HuH-7.5 (cell line): ENCODE measurements at regions not wholly inside any gene's neighbourhood (a gene's known extent, or its start where the extent isn't known, plus 50 kb on each side); places are given as distances from the start of the nearest gene placed in this dataset.

Experiments
- DNase-seq: peaks from one replicate; pipeline ENCODE4 v3.0.0; 2011; ENCODE audit warnings: low spot score

GRCh38 chr9:2453701-2454100 lies 167.9 kb upstream of the VLDLR start:
- no peak for DNase-seq

- DNase-seq = no peak
Observed at GRCh38 chr9:2459756-2460155, 161.8 kb upstream of the VLDLR start.

- no peak for DNase-seq
Observed at GRCh38 chr9:2461892-2462291, 159.7 kb upstream of the VLDLR start.

- no peak for DNase-seq
Observed at GRCh38 chr9:2464624-2465023, 157.0 kb upstream of the VLDLR start.

GRCh38 chr9:2465516-2465915 lies 156.1 kb upstream of the VLDLR start:
- no peak for DNase-seq

GRCh38 chr9:2465921-2466460 lies 155.6 kb upstream of the VLDLR start:
- peak; percentile 17 for DNase-seq

GRCh38 chr9:2466703-2467102 lies 154.9 kb upstream of the VLDLR start:
- no peak for DNase-seq

- DNase-seq = no peak
Observed at GRCh38 chr9:2469681-2470221, 151.8 kb upstream of the VLDLR start.

GRCh38 chr9:2473681-2474080 lies 147.9 kb upstream of the VLDLR start:
- no peak for DNase-seq

- DNase-seq = no peak
Observed at GRCh38 chr9:2477755-2478154, 143.8 kb upstream of the VLDLR start.

GRCh38 chr9:2478421-2478820 lies 143.2 kb upstream of the VLDLR start:
- DNase-seq = no peak

GRCh38 chr9:2479056-2479565 lies 142.5 kb upstream of the VLDLR start:
- DNase-seq = no peak

GRCh38 chr9:2480255-2480837 lies 141.2 kb upstream of the VLDLR start:
- DNase-seq = no peak

GRCh38 chr9:2481216-2481615 lies 140.4 kb upstream of the VLDLR start:
- no peak for DNase-seq

- no peak for DNase-seq
Observed at GRCh38 chr9:2486988-2487387, 134.6 kb upstream of the VLDLR start.

- no peak for DNase-seq
Observed at GRCh38 chr9:2489838-2490314, 131.7 kb upstream of the VLDLR start.

GRCh38 chr9:2492161-2492560 lies 129.4 kb upstream of the VLDLR start:
- no peak for DNase-seq

- no peak for DNase-seq
Observed at GRCh38 chr9:2493109-2493508, 128.5 kb upstream of the VLDLR start.

- no peak for DNase-seq
Observed at GRCh38 chr9:2493529-2493928, 128.1 kb upstream of the VLDLR start.

GRCh38 chr9:2494562-2494961 lies 127.0 kb upstream of the VLDLR start:
- no peak for DNase-seq

- DNase-seq = no peak
Observed at GRCh38 chr9:2495221-2496005, 126.2 kb upstream of the VLDLR start.

GRCh38 chr9:2496169-2496568 lies 125.4 kb upstream of the VLDLR start:
- DNase-seq = no peak

GRCh38 chr9:2496934-2497333 lies 124.7 kb upstream of the VLDLR start:
- no peak for DNase-seq
